Breast epithelium (tissue), 3 donors: ENCODE measurements at regions not wholly inside any gene's neighbourhood (a gene's known extent, or its start where the extent isn't known, plus 50 kb on each side); places are given as distances from the start of the nearest gene placed in this dataset.

Experiments
- CTCF ChIP-seq, 3 donors: fragments of 450-650 bp; IDR thresholded peaks; one replicate each; pipeline ENCODE4 v1.5.1; 2016 to 2017; ENCODE audit warnings: antibody characterized with exemption in 3 of 3, mild to moderate bottlenecking in 3 of 3, moderate library complexity in 3 of 3
- POLR2A ChIP-seq: fragments of 450-650 bp; IDR thresholded peaks from one replicate; pipeline ENCODE4 v1.6.1; 2016; ENCODE audit warnings: antibody characterized with exemption, mild to moderate bottlenecking, moderate library complexity
- POLR2AphosphoS5 ChIP-seq, 3 donors: sonication (generic); formaldehyde crosslinking; IDR thresholded peaks; one replicate each; pipeline ENCODE4 v1.6.1; 2017; ENCODE audit warnings: antibody characterized with exemption in 3 of 3

DNA sequence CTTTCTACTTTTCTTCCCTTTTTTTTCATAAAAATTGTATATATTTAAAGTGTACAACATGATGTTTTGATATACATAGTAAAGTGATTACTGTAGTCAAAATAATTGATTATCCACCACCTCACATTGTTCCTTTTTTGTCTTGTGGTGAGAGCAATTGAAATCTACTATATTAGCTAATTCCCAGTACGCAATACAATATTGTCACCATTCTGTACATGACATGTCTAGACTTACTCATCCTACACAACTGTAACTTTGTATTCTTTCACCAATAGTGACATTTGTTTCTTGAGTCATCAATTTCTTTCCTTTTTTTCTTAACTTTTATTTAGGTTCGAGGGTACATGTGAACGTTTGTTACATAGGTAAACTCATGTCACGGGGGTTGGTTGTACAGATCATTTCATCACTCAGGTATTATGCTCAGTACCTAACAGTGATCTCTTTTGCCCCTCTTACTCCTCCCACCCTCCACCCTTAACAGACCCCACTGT lies 265.2 kb downstream of the KCNRG start:
- TF ChIP-seq CTCF (IDR thresholded peaks at IDR 0.05) (no peak), POLR2A (no peak), POLR2AphosphoS5 (IDR thresholded peaks at IDR 0.05) (no peak)
